Mesenchymal stem cell (in vitro differentiated cells and primary cell): ENCODE measurements at regions not wholly inside any gene's neighbourhood (a gene's known extent, or its start where the extent isn't known, plus 50 kb on each side); places are given as distances from the start of the nearest gene placed in this dataset.

Experiments
- DNase-seq: peaks from one replicate; pipeline ENCODE4 v3.0.0-alpha.2; 2013
- H2AFZ ChIP-seq: one replicate; pipeline ENCODE4 v1.6.1; 2013; ENCODE audit warnings: low read depth, mild to moderate bottlenecking, control low read depth, inconsistent platforms, low read length, moderate library complexity
- H2AK5ac ChIP-seq: 2 replicates; pipeline ENCODE4 v1.6.1; 2013; ENCODE audit warnings: low read length, moderate library complexity, mild to moderate bottlenecking, inconsistent platforms; ENCODE audit not compliant: severe bottlenecking
- H2BK120ac ChIP-seq: one replicate; pipeline ENCODE4 v1.6.1; 2013; ENCODE audit warnings: low read depth, mild to moderate bottlenecking, inconsistent platforms, low read length, moderate library complexity
- H2BK12ac ChIP-seq, 2 experiments: one replicate each; pipeline ENCODE4 v1.6.1; 2013; ENCODE audit warnings: inconsistent platforms in 2 of 2, low read length in 2 of 2, mild to moderate bottlenecking in 2 of 2, moderate library complexity in 2 of 2, control low read depth in 1 of 2
- H2BK15ac ChIP-seq: one replicate; pipeline ENCODE4 v1.6.1; 2013; ENCODE audit warnings: mild to moderate bottlenecking, low read depth, inconsistent platforms; ENCODE audit not compliant: poor library complexity, severe bottlenecking
- H2BK5ac ChIP-seq: 2 replicates; pipeline ENCODE4 v1.6.1; 2013; ENCODE audit warnings: low read depth, mild to moderate bottlenecking, low read length, control low read depth, inconsistent platforms; ENCODE audit not compliant: poor library complexity, severe bottlenecking
- H3K14ac ChIP-seq, 2 experiments: one replicate each; pipeline ENCODE4 v1.6.1; 2013; ENCODE audit warnings: inconsistent platforms in 2 of 2, low read length in 2 of 2, control low read depth in 1 of 2, mild to moderate bottlenecking in 1 of 2, moderate library complexity in 1 of 2
- H3K18ac ChIP-seq, 2 experiments: one replicate each; pipeline ENCODE4 v1.6.1; 2013; ENCODE audit warnings: inconsistent platforms in 2 of 2, low read length in 2 of 2, control low read depth in 1 of 2, low read depth in 1 of 2, mild to moderate bottlenecking in 1 of 2
- H3K23ac ChIP-seq, 2 experiments: one replicate each; pipeline ENCODE4 v1.6.1; 2013; ENCODE audit warnings: inconsistent platforms in 2 of 2, low read length in 2 of 2, mild to moderate bottlenecking in 2 of 2, moderate library complexity in 2 of 2, control low read depth in 1 of 2
- H3K27ac ChIP-seq: 2 replicates; pipeline ENCODE4 v1.5.1; 2013; ENCODE audit warnings: mild to moderate bottlenecking, moderate library complexity, low read length, control low read depth, inconsistent platforms; ENCODE audit not compliant: poor library complexity, severe bottlenecking
- H3K27me3 ChIP-seq, 2 experiments: 2 replicates each; pipeline versions ENCODE4 v1.6.1 to v1.7.0; 2013; ENCODE audit warnings: low read length in 2 of 2, mild to moderate bottlenecking in 2 of 2, moderate library complexity in 2 of 2, control low read depth in 1 of 2, inconsistent platforms in 1 of 2; ENCODE audit not compliant: control insufficient read depth in 1 of 2, insufficient read depth in 1 of 2
- H3K36me3 ChIP-seq, 2 experiments: 2 replicates each; pipeline versions ENCODE4 v1.6.1 to v1.7.0; 2013; ENCODE audit warnings: low read length in 2 of 2, control low read depth in 1 of 2, inconsistent platforms in 1 of 2, low read depth in 1 of 2, mild to moderate bottlenecking in 1 of 2; ENCODE audit not compliant: insufficient read depth in 2 of 2, control insufficient read depth in 1 of 2
- H3K4ac ChIP-seq, 2 experiments: one replicate each; pipeline ENCODE4 v1.6.1; 2013; ENCODE audit warnings: inconsistent platforms in 2 of 2, low read length in 2 of 2, mild to moderate bottlenecking in 2 of 2, moderate library complexity in 2 of 2, control low read depth in 1 of 2, low read depth in 1 of 2
- H3K4me1 ChIP-seq: 2 replicates; pipeline ENCODE4 v1.6.1; 2013; ENCODE audit warnings: low read depth, low read length, control low read depth; ENCODE audit not compliant: control insufficient read depth, insufficient read depth
- H3K4me2 ChIP-seq: 2 replicates; pipeline ENCODE4 v1.6.1; 2013; ENCODE audit warnings: low read length, mild to moderate bottlenecking, inconsistent platforms; ENCODE audit not compliant: poor library complexity, severe bottlenecking
- H3K4me3 ChIP-seq, 2 experiments: 2 replicates each; pipeline versions ENCODE4 v1.5.1 to v1.7.0; 2013; ENCODE audit warnings: low read length in 2 of 2, mild to moderate bottlenecking in 2 of 2, control low read depth in 1 of 2, low read depth in 1 of 2; ENCODE audit not compliant: insufficient read depth in 1 of 2
- H3K79me1 ChIP-seq: replicated peaks from 2 replicates; pipeline ENCODE4 v1.6.1; 2013; ENCODE audit warnings: mild to moderate bottlenecking, control low read depth, low read length, inconsistent platforms; ENCODE audit not compliant: poor library complexity, severe bottlenecking
- H3K9ac ChIP-seq: 2 replicates; pipeline ENCODE4 v1.7.0; 2013; ENCODE audit warnings: mild to moderate bottlenecking, low read length, moderate library complexity
- H3K9me3 ChIP-seq: 2 replicates; pipeline ENCODE4 v1.7.0; 2013; ENCODE audit warnings: mild to moderate bottlenecking, low read length; ENCODE audit not compliant: control insufficient read depth
- H4K8ac ChIP-seq: one replicate; pipeline ENCODE4 v1.6.1; 2013; ENCODE audit warnings: inconsistent platforms, mild to moderate bottlenecking, low read length, moderate library complexity
- H4K91ac ChIP-seq: one replicate; pipeline ENCODE4 v1.6.1; 2013; ENCODE audit warnings: mild to moderate bottlenecking, low read length, inconsistent platforms
- WGBS: methylation state at CpG from one replicate; pipeline ENCODE4 v1.1.7; 2013; ENCODE audit warnings: mixed read lengths; 5-methylcytosine and 5-hydroxymethylcytosine counted together

- H2AK5ac ChIP-seq: no peak overlapping the region
- no peak overlapping the region for H3K23ac ChIP-seq
- H3K27me3 ChIP-seq: no peaks in the 10 kb centered on the region
- H4K91ac ChIP-seq: no peak overlapping the region
- no peak overlapping the region for H3K14ac ChIP-seq
- no peak overlapping the region for H3K18ac ChIP-seq
- no peaks in the 10 kb centered on the region for H3K9me3 ChIP-seq
- H3K36me3 ChIP-seq: no peaks in the 10 kb centered on the region
- H3K27ac ChIP-seq: no peak overlapping the region
- no peak overlapping the region for H2BK12ac ChIP-seq
- H3K4ac ChIP-seq: no peak overlapping the region
- H3K9ac ChIP-seq: no peak overlapping the region
- no peak overlapping the region for H3K4me3 ChIP-seq
- no peaks in the 10 kb centered on the region for H3K4me1 ChIP-seq
- H4K8ac ChIP-seq: no peak overlapping the region
- H3K79me1 ChIP-seq: no peaks in the 10 kb centered on the region
- no peak for DNase-seq
- H2BK120ac ChIP-seq: no peak overlapping the region
- no peak overlapping the region for H3K4me2 ChIP-seq
- H2AFZ ChIP-seq: no peak overlapping the region
- no peak overlapping the region for H2BK5ac ChIP-seq
- no peak overlapping the region for H2BK15ac ChIP-seq
- WGBS: 71% methylated on average over 3 of the region's 3 CpGs
Measured at GRCh38 chr3:161444694-161445077, 51.9 kb upstream of the OTOL1 start.

- no peak overlapping the region for H2BK120ac ChIP-seq
- H2BK12ac ChIP-seq: no peak overlapping the region
- H3K9me3 ChIP-seq: no peaks in the 10 kb centered on the region
- H4K8ac ChIP-seq: no peak overlapping the region
- no peak overlapping the region for H2AFZ ChIP-seq
- no peak overlapping the region for H3K4me2 ChIP-seq
- no peak overlapping the region for H3K27ac ChIP-seq
- no peak overlapping the region for H3K18ac ChIP-seq
- no peaks in the 10 kb centered on the region for H3K79me1 ChIP-seq
- no peak for DNase-seq
- H3K14ac ChIP-seq: no peak overlapping the region
- no peak overlapping the region for H2BK15ac ChIP-seq
- no peaks in the 10 kb centered on the region for H3K36me3 ChIP-seq
- no peak overlapping the region for H3K4me3 ChIP-seq
- no peaks in the 10 kb centered on the region for H3K4me1 ChIP-seq
- no peak overlapping the region for H2AK5ac ChIP-seq
- no peak overlapping the region for H3K4ac ChIP-seq
- no peak overlapping the region for H3K9ac ChIP-seq
- 88% methylated on average over 3 of the region's 4 CpGs for WGBS
- H4K91ac ChIP-seq: no peak overlapping the region
- H2BK5ac ChIP-seq: no peak overlapping the region
- H3K27me3 ChIP-seq: no peaks in the 10 kb centered on the region
- no peak overlapping the region for H3K23ac ChIP-seq
Measured at GRCh38 chr3:161443921-161444693, 52.5 kb upstream of the OTOL1 start.

DNA sequence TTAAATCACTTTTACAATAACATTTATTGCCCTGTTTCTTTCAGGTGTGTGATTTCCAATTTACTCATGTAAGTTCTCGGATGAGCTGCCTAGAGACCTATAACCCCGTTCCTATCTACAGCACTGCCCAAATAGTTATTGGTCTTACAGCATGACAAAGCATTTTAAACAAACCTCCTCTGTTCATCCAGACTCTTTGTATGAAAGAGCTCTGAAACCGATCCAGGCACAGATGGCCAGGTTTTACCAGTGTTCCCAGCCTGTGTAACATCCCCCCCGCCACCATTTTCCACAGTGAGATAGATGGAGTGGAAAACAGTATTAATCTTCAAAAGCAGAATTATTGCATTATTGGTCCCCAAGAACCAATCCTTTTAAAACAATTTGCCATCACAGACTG lies 59.0 kb upstream of the SPTSSB start:
- Histone ChIP-seq H3K4me3 (no peak overlapping the region), H3K4me1 (no peaks in the 10 kb centered on the region), H2AK5ac (no peak overlapping the region), H3K36me3 (no peaks in the 10 kb centered on the region), H3K27ac (no peak overlapping the region), H3K27me3 (peaks cover 0 to 5% of the 10 kb centered on the region in 2 experiments), H3K79me1 (no peaks in the 10 kb centered on the region), H3K18ac (no peak overlapping the region), H2BK12ac (no peak overlapping the region), H4K91ac (no peak overlapping the region), H3K23ac (no peak overlapping the region), H3K9me3 (no peaks in the 10 kb centered on the region), H3K9ac (no peak overlapping the region), H2BK15ac (no peak overlapping the region), H2BK120ac (no peak overlapping the region), H3K14ac (no peak overlapping the region), H4K8ac (no peak overlapping the region), H2BK5ac (no peak overlapping the region), H3K4ac (no peak overlapping the region), H3K4me2 (no peak overlapping the region), H2AFZ (no peak overlapping the region)
- WGBS: 95% methylated on average over 3 of the region's 4 CpGs
- no peak for DNase-seq

DNA sequence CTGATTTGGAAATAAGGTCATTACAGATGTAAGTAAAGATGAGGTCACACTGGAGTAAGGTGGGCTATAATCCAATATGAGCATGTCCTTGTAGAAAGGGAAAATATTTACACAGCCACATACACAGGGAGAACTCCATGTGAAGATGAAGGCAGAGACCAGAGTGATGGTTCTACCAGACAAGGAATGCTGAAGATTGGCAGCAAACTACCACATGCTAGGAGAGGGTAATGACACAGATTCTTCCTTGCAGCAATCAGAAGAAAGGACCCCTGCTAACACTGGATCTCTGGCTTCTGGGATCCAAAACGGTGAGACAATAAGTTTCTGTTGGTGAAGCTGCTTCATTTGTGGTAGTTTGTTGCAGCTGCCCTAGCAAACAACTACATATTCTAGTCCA lies 56.0 kb upstream of the SPTSSB start:
- no peaks in the 10 kb centered on the region for H3K4me1 ChIP-seq
- no CpG with 5 or more reads among the region's 1 CpG for WGBS

More for the DNA sequence above, 56.0 kb upstream of the SPTSSB start:
- no peaks in the 10 kb centered on the region for H3K27me3 ChIP-seq
- H3K4me2 ChIP-seq: no peak overlapping the region
- no peaks in the 10 kb centered on the region for H3K9me3 ChIP-seq
- H3K4ac ChIP-seq: no peak overlapping the region
- H3K79me1 ChIP-seq: no peaks in the 10 kb centered on the region
- H3K9ac ChIP-seq: no peak overlapping the region
- no peak overlapping the region for H4K8ac ChIP-seq
- no peak overlapping the region for H3K23ac ChIP-seq
- no peak overlapping the region for H3K27ac ChIP-seq
- H2BK5ac ChIP-seq: no peak overlapping the region
- no peak overlapping the region for H3K4me3 ChIP-seq
- no peak overlapping the region for H3K14ac ChIP-seq
- H2BK12ac ChIP-seq: no peak overlapping the region
- no peak overlapping the region for H2AK5ac ChIP-seq
- no peak overlapping the region for H2AFZ ChIP-seq
- no peak overlapping the region for H4K91ac ChIP-seq
- no peak for DNase-seq
- no peak overlapping the region for H2BK15ac ChIP-seq
- no peak overlapping the region for H2BK120ac ChIP-seq
- no peaks in the 10 kb centered on the region for H3K36me3 ChIP-seq
- H3K18ac ChIP-seq: no peak overlapping the region
